Body of pancreas (tissue), 4 donors: ENCODE measurements at regions not wholly inside any gene's neighbourhood (a gene's known extent, or its start where the extent isn't known, plus 50 kb on each side); places are given as distances from the start of the nearest gene placed in this dataset.
A peak's percentile ranks its signal among the peaks of the same experiment; 100 is the strongest.

Experiments
- ATAC-seq: fragments of 150-250 bp; one replicate; pipeline ENCODE4 v1.9.1; 2016
- DNase-seq, 4 donors: peaks; one replicate each; pipeline ENCODE4 v3.0.0-alpha.2; 2019
- H3K27ac ChIP-seq, 4 donors: fragments of 200-600 bp; sonication (generic); 1 replicate in 3 of 4; 2 replicates in 1 of 4; pipeline versions ENCODE4 v1.5.1 to v1.6.1; 2016 to 2019; ENCODE audit warnings: mild to moderate bottlenecking in 1 of 4, mixed read lengths in 1 of 4, moderate library complexity in 1 of 4
- H3K27me3 ChIP-seq, 2 donors: fragments of 200-600 bp; sonication (generic); one replicate each; pipeline ENCODE4 v1.6.0; 2016; ENCODE audit warnings: mild to moderate bottlenecking in 1 of 2
- H3K36me3 ChIP-seq, 2 donors: fragments of 200-600 bp; sonication (generic); replicated peaks in 1 of 2; 2 replicates each; pipeline ENCODE4 v1.5.1; 2016; ENCODE audit warnings: low read depth in 2 of 2; ENCODE audit not compliant: insufficient read depth in 1 of 2
- H3K4me1 ChIP-seq: fragments of 200-600 bp; sonication (generic); one replicate; pipeline ENCODE4 v1.6.0; 2016
- H3K4me3 ChIP-seq, 2 donors: fragments of 200-600 bp; sonication (generic); 1 replicate in 1 of 2; 2 replicates in 1 of 2; pipeline ENCODE4 v1.5.1; 2016 to 2019
- H3K9me3 ChIP-seq, 3 donors: fragments of 200-600 bp; sonication (generic); 1 replicate in 2 of 3; 2 replicates in 1 of 3; pipeline ENCODE4 v1.5.1; 2016
- POLR2A ChIP-seq, 3 donors: fragments of 450-650 bp; IDR thresholded peaks; one replicate each; pipeline ENCODE4 v1.6.1; 2016; ENCODE audit warnings: antibody characterized with exemption in 3 of 3, mild to moderate bottlenecking in 2 of 3
- WGBS, 2 donors: methylation state at CpG; one replicate each; pipeline ENCODE4 v1.1.5; 2017; 5-methylcytosine and 5-hydroxymethylcytosine counted together
- intact Hi-C: fragments of 100-400 bp; cut with DNase I; formaldehyde crosslinking; loops from one replicate; pipeline ENCODE4 v1.15.1; 2023
- TF ChIP-seq, protein P1 (sequence below), 7 experiments: fragments of 450-650 bp in 4 of 7; fragments of 200-600 bp in 3 of 7; sonication (generic) in 3 of 7; IDR thresholded peaks; one replicate each; pipeline ENCODE4 v1.5.1; 2016 to 2019; ENCODE audit warnings: antibody characterized with exemption in 7 of 7

DNA sequence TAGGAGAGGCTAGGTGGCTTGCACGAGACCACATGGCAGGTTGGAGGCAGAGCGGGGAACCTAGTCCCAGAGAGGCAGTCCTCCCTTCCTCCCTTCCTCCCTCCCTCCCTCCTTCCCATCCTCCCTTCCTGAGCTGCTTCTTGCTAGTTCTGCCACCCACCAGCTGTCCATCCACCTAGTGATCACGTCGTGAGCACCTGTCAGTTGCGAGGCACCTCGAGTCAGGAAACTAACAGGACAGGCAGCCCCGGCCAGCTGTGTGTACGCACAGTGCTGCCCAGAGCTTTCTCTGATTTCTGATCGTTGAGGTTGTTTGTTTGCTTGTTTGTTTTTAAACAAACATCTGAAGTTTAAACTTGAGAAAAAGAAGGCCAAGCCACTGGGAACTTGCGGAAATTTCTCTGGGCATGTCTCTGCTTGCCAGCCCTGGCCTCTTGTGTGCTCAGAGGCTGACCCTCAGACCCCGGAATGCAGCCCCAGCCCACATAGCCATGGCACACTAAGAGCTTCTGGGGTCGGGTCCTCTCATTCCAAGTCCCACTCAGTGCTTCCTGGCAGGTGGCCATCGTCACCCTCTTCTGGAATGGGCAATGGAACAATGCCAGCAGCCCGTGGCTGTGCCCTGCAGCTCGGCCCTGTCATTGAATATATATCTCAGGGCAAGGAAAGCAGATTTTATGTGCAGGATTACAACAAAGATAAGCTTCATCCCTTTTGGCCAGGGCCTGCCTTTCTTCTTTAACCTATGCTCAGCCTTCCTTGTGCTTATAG is 174.0 kb downstream of the KATNIP start:
- Histone ChIP-seq H3K27ac (peak overlapping the region in 1 of 4 donors; percentile 11), H3K4me1 (peaks cover 13% of the 10 kb centered on the region), H3K9me3 (no peaks in the 10 kb centered on the region), H3K4me3 (no peak overlapping the region), H3K36me3 (no peaks in the 10 kb centered on the region), H3K27me3 (no peaks in the 10 kb centered on the region)
- ATAC-seq (no peak), DNase-seq (no peak)
- intact Hi-C loops, result no loop called here
- 70 to 75% methylated on average over 14 to 15 of the region's 15 CpGs for WGBS, 2 donors
- TF ChIP-seq POLR2A (IDR thresholded peaks at IDR 0.05), result no peak
- TF ChIP-seq, protein P1, sequence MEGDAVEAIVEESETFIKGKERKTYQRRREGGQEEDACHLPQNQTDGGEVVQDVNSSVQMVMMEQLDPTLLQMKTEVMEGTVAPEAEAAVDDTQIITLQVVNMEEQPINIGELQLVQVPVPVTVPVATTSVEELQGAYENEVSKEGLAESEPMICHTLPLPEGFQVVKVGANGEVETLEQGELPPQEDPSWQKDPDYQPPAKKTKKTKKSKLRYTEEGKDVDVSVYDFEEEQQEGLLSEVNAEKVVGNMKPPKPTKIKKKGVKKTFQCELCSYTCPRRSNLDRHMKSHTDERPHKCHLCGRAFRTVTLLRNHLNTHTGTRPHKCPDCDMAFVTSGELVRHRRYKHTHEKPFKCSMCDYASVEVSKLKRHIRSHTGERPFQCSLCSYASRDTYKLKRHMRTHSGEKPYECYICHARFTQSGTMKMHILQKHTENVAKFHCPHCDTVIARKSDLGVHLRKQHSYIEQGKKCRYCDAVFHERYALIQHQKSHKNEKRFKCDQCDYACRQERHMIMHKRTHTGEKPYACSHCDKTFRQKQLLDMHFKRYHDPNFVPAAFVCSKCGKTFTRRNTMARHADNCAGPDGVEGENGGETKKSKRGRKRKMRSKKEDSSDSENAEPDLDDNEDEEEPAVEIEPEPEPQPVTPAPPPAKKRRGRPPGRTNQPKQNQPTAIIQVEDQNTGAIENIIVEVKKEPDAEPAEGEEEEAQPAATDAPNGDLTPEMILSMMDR (IDR thresholded peaks at IDR 0.05), result no peak

DNA sequence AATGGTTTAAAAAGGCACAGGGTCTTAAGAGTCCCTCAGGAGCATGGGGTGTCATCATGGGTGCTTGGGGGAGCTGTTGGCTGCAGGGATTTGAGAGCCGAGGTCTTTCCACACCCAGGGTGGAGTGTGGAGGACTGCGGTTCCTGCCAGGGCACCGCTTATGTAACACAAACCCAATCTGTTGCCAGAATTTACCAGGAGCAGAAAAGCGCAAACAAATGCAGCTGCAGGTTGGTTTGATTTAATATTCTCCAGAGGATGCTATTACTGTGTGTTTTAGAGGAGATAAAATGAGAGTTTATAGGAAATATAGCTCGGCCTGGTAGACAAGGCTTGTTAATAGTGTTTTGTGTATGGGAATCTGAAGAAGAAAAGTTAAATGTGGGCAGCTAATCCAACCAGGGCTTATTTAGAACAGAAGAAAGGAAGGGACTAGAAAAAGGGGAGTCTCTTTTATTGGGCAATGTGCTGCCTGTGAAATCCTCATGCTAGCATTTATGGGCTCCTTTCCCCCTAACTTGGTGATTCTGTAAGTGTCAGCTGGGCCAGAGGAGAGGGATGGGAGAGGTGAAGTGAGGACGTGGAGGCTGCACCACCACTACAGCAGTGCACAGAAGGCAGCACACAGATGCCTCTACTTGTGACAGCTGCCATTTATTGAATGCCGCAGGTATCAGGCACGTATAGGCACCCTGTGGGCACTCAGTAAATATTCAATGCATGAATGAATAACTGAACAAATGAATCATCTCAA is 174.7 kb downstream of the KATNIP start:
- ATAC-seq, result no peak
- 39 to 42% methylated on average over 8 of the region's 8 CpGs for WGBS, 2 donors
- DNase-seq, result peak in 2 of 4 donors; percentile 25 to 35
- intact Hi-C loops, result no loop called here
- Histone ChIP-seq H3K4me1 (peaks cover 10% of the 10 kb centered on the region), H3K27me3 (no peaks in the 10 kb centered on the region), H3K9me3 (no peaks in the 10 kb centered on the region), H3K4me3 (no peak overlapping the region), H3K36me3 (no peaks in the 10 kb centered on the region), H3K27ac (peak overlapping the region in 1 of 4 donors; percentile 11)
- TF ChIP-seq, protein P1 (IDR thresholded peaks at IDR 0.05), result no peak
- TF ChIP-seq POLR2A (IDR thresholded peaks at IDR 0.05), result no peak

DNA sequence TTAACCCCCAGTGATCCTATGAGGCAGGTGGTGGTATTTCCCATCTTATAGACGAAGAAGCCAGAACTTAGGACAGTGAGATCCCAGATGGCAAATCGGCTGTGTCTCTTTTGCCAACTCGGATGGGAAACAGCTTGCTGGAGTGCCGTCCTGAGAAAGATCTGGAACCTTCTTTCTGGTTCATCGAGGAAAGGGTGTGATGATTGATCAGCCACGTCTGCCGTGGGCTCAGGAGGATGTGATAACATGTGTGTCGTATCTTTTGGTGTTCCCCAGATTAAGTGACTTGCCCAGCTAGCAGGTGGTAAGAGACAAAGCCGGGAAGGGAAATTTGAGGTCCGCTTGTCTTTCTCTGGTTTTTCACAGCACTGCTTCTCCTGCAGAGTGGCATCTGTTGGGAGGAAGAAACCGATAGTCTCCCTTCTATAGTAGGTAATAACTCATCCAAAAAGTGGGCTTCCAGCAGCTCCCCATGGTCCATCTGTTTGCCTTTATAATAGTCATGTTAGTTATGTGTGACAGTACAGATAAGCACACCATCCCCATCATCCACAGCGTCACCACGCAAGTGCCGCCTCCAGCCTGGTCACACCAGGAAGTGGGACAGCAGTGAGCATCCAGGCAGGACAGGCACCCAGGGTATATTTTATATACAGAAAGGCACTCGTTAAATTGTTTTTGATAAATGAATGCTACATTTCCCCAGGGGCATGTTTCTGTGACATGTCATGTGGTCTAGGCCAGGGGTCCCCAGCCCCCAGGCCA is 175.5 kb downstream of the KATNIP start:
- Histone ChIP-seq H3K4me3 (no peak overlapping the region), H3K4me1 (peaks cover 10% of the 10 kb centered on the region), H3K27me3 (no peaks in the 10 kb centered on the region), H3K36me3 (no peaks in the 10 kb centered on the region), H3K9me3 (no peaks in the 10 kb centered on the region), H3K27ac (no peak overlapping the region)
- 90 to 93% methylated on average over 15 of the region's 15 CpGs for WGBS, 2 donors
- TF ChIP-seq POLR2A (IDR thresholded peaks at IDR 0.05), result no peak
- TF ChIP-seq, protein P1 (IDR thresholded peaks at IDR 0.05), result no peak
- intact Hi-C loops, result no loop called here
- no peak for ATAC-seq
- DNase-seq, result no peak

DNA sequence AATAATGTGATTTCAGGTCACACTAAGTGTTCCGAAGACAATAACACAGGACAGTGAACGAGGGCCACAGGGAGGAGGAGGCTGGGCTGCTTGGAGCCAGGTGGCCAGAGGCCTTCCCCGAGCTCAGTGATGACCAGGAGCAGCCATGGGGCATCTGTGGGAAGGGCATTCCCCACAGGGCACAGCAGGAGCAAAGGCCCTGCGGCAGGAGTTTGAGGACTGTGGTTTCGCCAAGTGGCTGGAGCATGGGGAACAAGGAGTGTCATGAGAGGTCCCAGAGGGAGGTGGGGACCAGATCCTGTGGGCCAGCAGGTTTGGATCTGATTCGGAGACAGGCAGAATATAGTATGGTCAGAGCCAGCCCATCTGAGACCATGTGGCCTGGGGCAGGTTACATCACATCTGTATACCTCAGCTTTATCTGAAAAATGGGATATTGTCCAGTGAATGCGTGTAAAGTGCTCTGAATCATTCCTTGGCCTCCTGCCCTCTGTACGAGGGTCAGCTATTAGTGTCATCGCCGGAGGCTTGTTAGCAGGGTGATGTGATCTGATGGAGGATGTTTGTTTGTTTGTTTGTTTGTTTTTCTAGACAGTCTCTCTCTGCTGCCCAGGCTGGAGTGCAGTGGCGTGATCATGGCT is 176.8 kb downstream of the KATNIP start:
- TF ChIP-seq, protein P1 (IDR thresholded peaks at IDR 0.05), result no peak
- DNase-seq (no peak), ATAC-seq (no peak)
- no peak overlapping the region for H3K27ac ChIP-seq
- peaks cover 10% of the 10 kb centered on the region for H3K4me1 ChIP-seq
- H3K27me3 ChIP-seq, result no peaks in the 10 kb centered on the region
- no peaks in the 10 kb centered on the region for H3K36me3 ChIP-seq
- WGBS, 2 donors, result 93 to 96% methylated on average over 11 of the region's 11 CpGs
- H3K4me3 ChIP-seq, result no peak overlapping the region
- no peaks in the 10 kb centered on the region for H3K9me3 ChIP-seq
- intact Hi-C loops, result no loop called here
